GM12878 (cell line): ENCODE measurements at regions not wholly inside any gene's neighbourhood (a gene's known extent, or its start where the extent isn't known, plus 50 kb on each side); places are given as distances from the start of the nearest gene placed in this dataset.

Experiments used
- ATAC-seq: fragments of 200-7000 bp; cut with Tn5 transposase; 3 replicates; pipeline ENCODE4 v1.9.1; 2020; ENCODE audit warnings: mild to moderate bottlenecking, moderate library complexity
- BruUV-seq: library from RNA; stranded (reverse); fragments of 400-500 nt; replicated peaks from 2 replicates; lab custom pipeline; 2021; lab: Mats Ljungman, UMichigan
- CTCF ChIA-PET: fragments of 300-600 bp; sonication (Branson Sonifier 250); formaldehyde crosslinking; extraction: SDS; loops from one replicate; lab custom pipeline; 2021; ENCODE audit warnings: inconsistent platforms; lab: Yijun Ruan, JAX
- POLR2A ChIA-PET: fragments of 350-600 bp; formaldehyde crosslinking; extraction: SDS; loops from one replicate; lab custom pipeline; 2021; ENCODE audit warnings: inconsistent platforms; lab: Charles Lee
- RAD21 ChIA-PET: fragments of 300-600 bp; sonication (Branson Sonifier 250); formaldehyde crosslinking; loops from one replicate; lab custom pipeline; 2023; ENCODE audit warnings: antibody characterized with exemption; ENCODE audit not compliant: unreplicated experiment; lab: Charles Lee
- SMC1A ChIA-PET: fragments of 300-600 bp; sonication (Branson Sonifier 250); formaldehyde crosslinking; loops from one replicate; lab custom pipeline; 2023; ENCODE audit not compliant: unreplicated experiment, uncharacterized antibody; lab: Charles Lee
- DNase-seq: peaks from one replicate; pipeline ENCODE4 v3.0.0-alpha.2; 2011; ENCODE audit warnings: low read depth, low spot score
- FAIRE-seq: peaks from 3 replicates; lab custom pipeline; 2011; peaks lifted over from hg19 to GRCh38; lab: Jason Lieb, UNC
- H2AFZ ChIP-seq: 2 replicates; pipeline ENCODE4 v1.6.0; 2011; ENCODE audit warnings: low read depth, low read length, control low read depth; ENCODE audit not compliant: control insufficient read depth
- H3K27ac ChIP-seq: 2 replicates; pipeline ENCODE4 v1.5.1; 2011; ENCODE audit warnings: control low read depth; ENCODE audit not compliant: control insufficient read depth, insufficient read depth
- H3K27me3 ChIP-seq, 2 experiments: replicated peaks in 1 of 2; 2 replicates each; pipeline versions ENCODE4 v1.6.0 to v1.6.1; 2011; ENCODE audit warnings: low read length in 1 of 2; ENCODE audit not compliant: control insufficient read depth in 2 of 2, insufficient read depth in 2 of 2
- H3K36me3 ChIP-seq, 2 experiments: 2 replicates each; pipeline ENCODE4 v1.5.1; 2011; ENCODE audit warnings: low read length in 1 of 2; ENCODE audit not compliant: control insufficient read depth in 2 of 2, insufficient read depth in 2 of 2
- H3K4me1 ChIP-seq: 2 replicates; pipeline ENCODE4 v1.6.1; 2011; ENCODE audit warnings: mild to moderate bottlenecking, low read length, moderate library complexity, mixed read lengths; ENCODE audit not compliant: control insufficient read depth, insufficient read depth
- H3K4me2 ChIP-seq: 2 replicates; pipeline ENCODE4 v1.6.0; 2011; ENCODE audit warnings: control low read depth; ENCODE audit not compliant: control insufficient read depth, insufficient read depth
- H3K4me3 ChIP-seq: fragments of 200-600 bp; sonication (generic); 2 replicates; pipeline ENCODE4 v1.5.1; 2016
- H3K79me2 ChIP-seq: 2 replicates; pipeline ENCODE4 v1.6.0; 2011; ENCODE audit warnings: low read length; ENCODE audit not compliant: control insufficient read depth, insufficient read depth
- H3K9ac ChIP-seq: 2 replicates; pipeline ENCODE4 v1.8.0; 2011; ENCODE audit warnings: low read length, control low read depth, mixed read lengths; ENCODE audit not compliant: control insufficient read depth, insufficient read depth
- H3K9me3 ChIP-seq: replicated peaks from 3 replicates; pipeline ENCODE4 v1.5.1; 2011; ENCODE audit warnings: mild to moderate bottlenecking, low read length; ENCODE audit not compliant: control insufficient read depth, insufficient read depth
- H4K20me1 ChIP-seq: 2 replicates; pipeline ENCODE4 v1.6.0; 2011; ENCODE audit not compliant: control insufficient read depth, insufficient read depth
- CREB1 ChIP-seq: IDR thresholded peaks from 2 replicates; pipeline ENCODE4 v1.6.1; 2012; ENCODE audit warnings: low read depth, mild to moderate bottlenecking, inconsistent platforms
- ESRRA ChIP-seq: IDR thresholded peaks from 2 replicates; pipeline ENCODE4 v1.6.1; 2012; ENCODE audit warnings: mild to moderate bottlenecking, low read length, improper control_type of control experiment
- IKZF1 ChIP-seq: fragments of 450-650 bp; conservative IDR thresholded peaks from 2 replicates; pipeline ENCODE4 v1.6.1; 2017; ENCODE audit warnings: antibody characterized with exemption, mild to moderate bottlenecking
- MTA3 ChIP-seq: IDR thresholded peaks from 2 replicates; pipeline ENCODE4 v1.6.1; 2012; ENCODE audit warnings: low read length, inconsistent platforms, borderline replicate concordance
- NFYA ChIP-seq: IDR thresholded peaks from 2 replicates; pipeline ENCODE4 v1.6.1; 2011; ENCODE audit warnings: low read depth, mild to moderate bottlenecking, low read length, improper control_type of control experiment, borderline replicate concordance
- NRF1 ChIP-seq: conservative IDR thresholded peaks from 2 replicates; pipeline ENCODE4 v1.6.1; 2011; ENCODE audit warnings: mild to moderate bottlenecking, low read depth, low read length, improper control_type of control experiment
- RFX5 ChIP-seq: IDR thresholded peaks from 2 replicates; pipeline ENCODE4 v1.6.1; 2011; ENCODE audit warnings: low read depth, low read length, improper control_type of control experiment
- TBL1XR1 ChIP-seq: IDR thresholded peaks from 2 replicates; pipeline ENCODE4 v1.6.1; 2012; ENCODE audit warnings: low read depth, low read length, improper control_type of control experiment
- WRNIP1 ChIP-seq: IDR thresholded peaks from 2 replicates; pipeline ENCODE4 v1.6.1; 2011; ENCODE audit warnings: low read depth, low read length, improper control_type of control experiment, borderline replicate concordance
- YY1 ChIP-seq: IDR thresholded peaks from 2 replicates; pipeline ENCODE4 v1.6.1; 2011; ENCODE audit warnings: low read depth, mild to moderate bottlenecking, low read length
- WGBS: methylation state at CpG from one replicate; pipeline ENCODE4 v1.1.6; 2016; ENCODE audit warnings: low lambda C conversion rate; ENCODE audit not compliant: insufficient replicate concordance, insufficient coverage; ENCODE audit errors: missing lambda C conversion rate; 5-methylcytosine and 5-hydroxymethylcytosine counted together
- in situ Hi-C: fragments of 300-500 bp; cut with MboI; formaldehyde crosslinking; loops from 9 replicates; pipeline ENCODE4 v1.14.3; 2018; ENCODE audit warnings: mixed read lengths
- intact Hi-C: fragments of 100-400 bp; cut with micrococcal nuclease; formaldehyde crosslinking; loops from one replicate; pipeline ENCODE4 v1.14.2; 2022; ENCODE audit not compliant: unreplicated experiment
- TF ChIP-seq, protein P1 (sequence below): IDR thresholded peaks from 2 replicates; pipeline ENCODE4 v1.6.1; 2011; ENCODE audit warnings: mild to moderate bottlenecking, low read depth, low read length, moderate library complexity; ENCODE audit not compliant: insufficient replicate concordance
- TF ChIP-seq, protein P2 (sequence below): fragments of 450-650 bp; IDR thresholded peaks from 2 replicates; pipeline ENCODE4 v1.6.1; 2018; ENCODE audit warnings: borderline replicate concordance, mild to moderate bottlenecking; ENCODE audit not compliant: partially characterized antibody
- TF ChIP-seq, protein P3 (sequence below): fragments of 450-650 bp; formaldehyde crosslinking; IDR thresholded peaks from 2 replicates; pipeline ENCODE4 v1.4.0; 2022; ENCODE audit warnings: mild to moderate bottlenecking, moderate library complexity
- TF ChIP-seq, protein P4 (sequence below): IDR thresholded peaks from 2 replicates; pipeline ENCODE4 v1.6.1; 2012; ENCODE audit warnings: low read depth, low read length, improper control_type of control experiment

DNA sequence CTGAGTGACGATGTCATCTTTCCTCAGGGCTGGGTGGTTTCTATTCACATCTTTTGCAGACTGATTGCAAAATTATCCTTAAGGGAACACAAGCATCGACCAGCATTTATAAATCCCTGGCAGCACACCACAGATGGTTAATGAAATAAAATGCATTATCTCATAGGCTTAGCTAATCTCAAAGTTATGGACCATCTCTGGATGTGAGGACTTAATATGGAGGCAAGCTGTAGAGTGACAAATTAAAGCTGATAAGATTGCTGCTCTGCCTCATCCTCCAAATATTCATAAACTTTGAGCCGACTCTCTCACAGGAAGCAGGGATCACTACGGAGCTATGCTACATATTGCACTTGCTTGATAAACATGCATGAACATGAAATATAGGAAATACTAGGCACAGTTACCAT is 663.2 kb upstream of the RGMB start:
- ChIA-PET CTCF (interaction anchor here (0.5 to 1.3 kb wide), 3 partner anchors 11 to 56 kb away, joined by 3 to 5 read pairs (median 4); no protein-coding TSS in a partner anchor), SMC1A (interaction anchor here (0.6 to 1.2 kb wide), 5 partner anchors 18 to 658 kb away, joined by 3 to 4 read pairs (median 3); no protein-coding TSS in a partner anchor), POLR2A (interaction anchor here (0.6 to 1.5 kb wide), 2 partner anchors 11 to 256 kb away, joined by 3 read pairs; no protein-coding TSS in a partner anchor), RAD21 (no interaction called here)
- no peaks in the 10 kb centered on the region for H3K79me2 ChIP-seq
- intact Hi-C loops (no loop called here), in situ Hi-C loops (no loop called here)
- H3K9ac ChIP-seq = no peak overlapping the region
- ATAC-seq = no peak
- no peaks in the 10 kb centered on the region for H4K20me1 ChIP-seq
- no peaks in the 10 kb centered on the region for H3K4me1 ChIP-seq
- 24% methylated on average over 4 of the region's 4 CpGs for WGBS
- no peak overlapping the region for H3K4me2 ChIP-seq
- no peak for DNase-seq
- BruUV-seq = no TSS peak
- H3K4me3 ChIP-seq = no peak overlapping the region
- H2AFZ ChIP-seq = no peak overlapping the region
- H3K27me3 ChIP-seq = no peaks in the 10 kb centered on the region
- H3K9me3 ChIP-seq = no peaks in the 10 kb centered on the region
- H3K27ac ChIP-seq = no peak overlapping the region
- FAIRE-seq = no peak
- H3K36me3 ChIP-seq = no peaks in the 10 kb centered on the region
- TF ChIP-seq ESRRA (no peak), NFYA (no peak), RFX5 (no peak), WRNIP1 (no peak), NRF1 (no peak), MTA3 (no peak), TBL1XR1 (no peak), IKZF1 (no peak), YY1 (no peak), CREB1 (no peak)
- TF ChIP-seq, protein P1, sequence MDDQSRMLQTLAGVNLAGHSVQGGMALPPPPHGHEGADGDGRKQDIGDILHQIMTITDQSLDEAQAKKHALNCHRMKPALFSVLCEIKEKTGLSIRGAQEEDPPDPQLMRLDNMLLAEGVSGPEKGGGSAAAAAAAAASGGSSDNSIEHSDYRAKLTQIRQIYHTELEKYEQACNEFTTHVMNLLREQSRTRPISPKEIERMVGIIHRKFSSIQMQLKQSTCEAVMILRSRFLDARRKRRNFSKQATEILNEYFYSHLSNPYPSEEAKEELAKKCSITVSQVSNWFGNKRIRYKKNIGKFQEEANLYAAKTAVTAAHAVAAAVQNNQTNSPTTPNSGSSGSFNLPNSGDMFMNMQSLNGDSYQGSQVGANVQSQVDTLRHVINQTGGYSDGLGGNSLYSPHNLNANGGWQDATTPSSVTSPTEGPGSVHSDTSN = no peak
- TF ChIP-seq, protein P2, sequence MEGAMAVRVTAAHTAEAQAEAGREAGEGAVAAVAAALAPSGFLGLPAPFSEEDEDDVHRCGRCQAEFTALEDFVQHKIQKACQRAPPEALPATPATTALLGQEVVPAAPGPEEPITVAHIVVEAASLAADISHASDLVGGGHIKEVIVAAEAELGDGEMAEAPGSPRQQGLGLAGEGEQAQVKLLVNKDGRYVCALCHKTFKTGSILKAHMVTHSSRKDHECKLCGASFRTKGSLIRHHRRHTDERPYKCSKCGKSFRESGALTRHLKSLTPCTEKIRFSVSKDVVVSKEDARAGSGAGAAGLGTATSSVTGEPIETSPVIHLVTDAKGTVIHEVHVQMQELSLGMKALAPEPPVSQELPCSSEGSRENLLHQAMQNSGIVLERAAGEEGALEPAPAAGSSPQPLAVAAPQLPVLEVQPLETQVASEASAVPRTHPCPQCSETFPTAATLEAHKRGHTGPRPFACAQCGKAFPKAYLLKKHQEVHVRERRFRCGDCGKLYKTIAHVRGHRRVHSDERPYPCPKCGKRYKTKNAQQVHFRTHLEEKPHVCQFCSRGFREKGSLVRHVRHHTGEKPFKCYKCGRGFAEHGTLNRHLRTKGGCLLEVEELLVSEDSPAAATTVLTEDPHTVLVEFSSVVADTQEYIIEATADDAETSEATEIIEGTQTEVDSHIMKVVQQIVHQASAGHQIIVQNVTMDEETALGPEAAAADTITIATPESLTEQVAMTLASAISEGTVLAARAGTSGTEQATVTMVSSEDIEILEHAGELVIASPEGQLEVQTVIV = no peak
- TF ChIP-seq, protein P3, sequence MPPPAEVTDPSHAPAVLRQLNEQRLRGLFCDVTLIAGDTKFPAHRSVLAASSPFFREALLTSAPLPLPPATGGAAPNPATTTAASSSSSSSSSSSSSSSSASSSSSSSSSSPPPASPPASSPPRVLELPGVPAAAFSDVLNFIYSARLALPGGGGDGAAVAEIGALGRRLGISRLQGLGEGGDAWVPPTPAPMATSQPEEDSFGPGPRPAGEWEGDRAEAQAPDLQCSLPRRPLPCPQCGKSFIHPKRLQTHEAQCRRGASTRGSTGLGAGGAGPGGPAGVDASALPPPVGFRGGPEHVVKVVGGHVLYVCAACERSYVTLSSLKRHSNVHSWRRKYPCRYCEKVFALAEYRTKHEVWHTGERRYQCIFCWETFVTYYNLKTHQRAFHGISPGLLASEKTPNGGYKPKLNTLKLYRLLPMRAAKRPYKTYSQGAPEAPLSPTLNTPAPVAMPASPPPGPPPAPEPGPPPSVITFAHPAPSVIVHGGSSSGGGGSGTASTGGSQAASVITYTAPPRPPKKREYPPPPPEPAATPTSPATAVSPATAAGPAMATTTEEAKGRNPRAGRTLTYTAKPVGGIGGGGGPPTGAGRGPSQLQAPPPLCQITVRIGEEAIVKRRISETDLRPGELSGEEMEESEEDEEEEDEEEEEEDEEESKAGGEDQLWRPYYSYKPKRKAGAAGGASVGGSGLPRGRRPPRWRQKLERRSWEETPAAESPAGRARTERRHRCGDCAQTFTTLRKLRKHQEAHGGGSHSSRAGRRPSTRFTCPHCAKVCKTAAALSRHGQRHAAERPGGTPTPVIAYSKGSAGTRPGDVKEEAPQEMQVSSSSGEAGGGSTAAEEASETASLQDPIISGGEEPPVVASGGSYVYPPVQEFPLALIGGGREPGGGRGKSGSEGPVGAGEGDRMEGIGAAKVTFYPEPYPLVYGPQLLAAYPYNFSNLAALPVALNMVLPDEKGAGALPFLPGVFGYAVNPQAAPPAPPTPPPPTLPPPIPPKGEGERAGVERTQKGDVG (CRISPR knock-in tag) = no peak
- TF ChIP-seq, protein P4, sequence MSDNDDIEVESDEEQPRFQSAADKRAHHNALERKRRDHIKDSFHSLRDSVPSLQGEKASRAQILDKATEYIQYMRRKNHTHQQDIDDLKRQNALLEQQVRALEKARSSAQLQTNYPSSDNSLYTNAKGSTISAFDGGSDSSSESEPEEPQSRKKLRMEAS = no peak
